HepG2 (cell line): ENCODE measurements at regions not wholly inside any gene's neighbourhood (a gene's known extent, or its start where the extent isn't known, plus 50 kb on each side); places are given as distances from the start of the nearest gene placed in this dataset.

Experiments used
- ATAC-seq: fragments of 200-7000 bp; cut with Tn5 transposase; 3 replicates; pipeline ENCODE4 v1.9.1; 2020; ENCODE audit warnings: mild to moderate bottlenecking, moderate library complexity
- BruUV-seq: library from RNA; stranded (reverse); fragments of 400-500 nt; replicated peaks from 2 replicates; lab custom pipeline; 2021; lab: Mats Ljungman, UMichigan
- CTCF ChIA-PET: fragments of 300-600 bp; formaldehyde crosslinking; extraction: SDS; loops from one replicate; lab custom pipeline; 2021; ENCODE audit warnings: low total read pairs, inconsistent platforms, low intra/inter-chr PET ratio; lab: Yijun Ruan, JAX
- POLR2A ChIA-PET: fragments of 350-600 bp; sonication (Branson Sonifier 250); formaldehyde crosslinking; loops from one replicate; lab custom pipeline; 2020; ENCODE audit warnings: antibody characterized with exemption, inconsistent platforms; lab: Yijun Ruan, JAX
- DNase-seq: peaks from one replicate; pipeline ENCODE4 v3.0.0-alpha.2; 2015; ENCODE audit warnings: low spot score
- FAIRE-seq: peaks from 3 replicates; lab custom pipeline; 2011; peaks lifted over from hg19 to GRCh38; lab: Jason Lieb, UNC
- H2AFZ ChIP-seq: one replicate; pipeline ENCODE4 v1.6.1; 2011; ENCODE audit warnings: low read length, inconsistent platforms
- H3K27ac ChIP-seq: fragments of 300-600 bp; 3 replicates; pipeline ENCODE4 v1.8.0; 2011; ENCODE audit warnings: mixed run types, mild to moderate bottlenecking, mixed read lengths, low read length, inconsistent platforms; ENCODE audit not compliant: insufficient read depth; ENCODE audit errors: extremely low read length
- H3K27me3 ChIP-seq, 2 experiments: fragments of 200-600 bp in 1 of 2; 2 replicates in 1 of 2; 3 replicates in 1 of 2; pipeline versions ENCODE4 v1.6.0 to v1.8.0; 2011; ENCODE audit warnings: low read length in 2 of 2, mild to moderate bottlenecking in 2 of 2, moderate library complexity in 2 of 2, inconsistent platforms in 1 of 2; ENCODE audit not compliant: insufficient read depth in 2 of 2, control insufficient read depth in 1 of 2
- H3K36me3 ChIP-seq, 2 experiments: fragments of 200-600 bp in 1 of 2; replicated peaks in 1 of 2; 2 replicates in 1 of 2; 3 replicates in 1 of 2; pipeline versions ENCODE4 v1.5.1 to v1.8.0; 2011; ENCODE audit warnings: low read length in 2 of 2, inconsistent platforms in 1 of 2; ENCODE audit not compliant: insufficient read depth in 2 of 2, control insufficient read depth in 1 of 2
- H3K4me1 ChIP-seq: 2 replicates; pipeline ENCODE4 v1.5.1; 2012; ENCODE audit warnings: low read length, inconsistent platforms; ENCODE audit not compliant: insufficient read depth
- H3K4me2 ChIP-seq: 2 replicates; pipeline ENCODE4 v1.6.0; 2011; ENCODE audit warnings: low read depth, low read length, inconsistent platforms
- H3K4me3 ChIP-seq, 3 experiments: fragments of 200-600 bp in 1 of 3; sonication (generic), shearing (Covaris generic) in 1 of 3; replicated peaks in 1 of 3; 2 replicates each; pipeline ENCODE4 v1.5.1; 2011 to 2016; ENCODE audit warnings: low read length in 3 of 3, inconsistent platforms in 2 of 3, low read depth in 2 of 3, mild to moderate bottlenecking in 2 of 3, control low read depth in 1 of 3, mixed read lengths in 1 of 3; ENCODE audit not compliant: insufficient read depth in 1 of 3
- H3K79me2 ChIP-seq: one replicate; pipeline ENCODE4 v1.6.1; 2011; ENCODE audit warnings: low read length, inconsistent platforms; ENCODE audit not compliant: insufficient read depth
- H3K9ac ChIP-seq: 2 replicates; pipeline ENCODE4 v1.6.0; 2011; ENCODE audit warnings: mild to moderate bottlenecking, low read depth, low read length, inconsistent platforms; ENCODE audit not compliant: insufficient read depth
- H3K9me3 ChIP-seq: 2 replicates; pipeline ENCODE4 v1.5.1; 2012; ENCODE audit warnings: mild to moderate bottlenecking, low read length
- H4K20me1 ChIP-seq: 2 replicates; pipeline ENCODE4 v1.6.0; 2011; ENCODE audit warnings: inconsistent platforms, mild to moderate bottlenecking, low read length, moderate library complexity; ENCODE audit not compliant: insufficient read depth
- EHMT2 ChIP-seq: fragments of 200-600 bp; sonication (generic); IDR thresholded peaks from 2 replicates; pipeline ENCODE4 v1.7.0; 2017; ENCODE audit warnings: antibody characterized with exemption, low read depth, low read length, borderline replicate concordance
- HNRNPLL ChIP-seq: fragments of 200-400 bp; formaldehyde crosslinking; IDR thresholded peaks from 2 replicates; pipeline ENCODE4 v1.6.1; 2017; ENCODE audit warnings: mild to moderate bottlenecking, low read depth, low read length; ENCODE audit not compliant: poor library complexity, severe bottlenecking
- NFKBIZ ChIP-seq: IDR thresholded peaks from 2 replicates; pipeline ENCODE4 v1.6.1; 2018; ENCODE audit warnings: missing genetic modification reagents, missing compliant biosample characterization
- NR2C2 ChIP-seq: sonication (generic); formaldehyde crosslinking; IDR thresholded peaks from 2 replicates; pipeline ENCODE4 v1.4.0; 2020; ENCODE audit warnings: missing genetic modification reagents, mild to moderate bottlenecking, moderate library complexity, borderline replicate concordance
- ZMYM3 ChIP-seq: sonication (generic); formaldehyde crosslinking; IDR thresholded peaks from 2 replicates; pipeline ENCODE4 v1.5.1; 2020; ENCODE audit warnings: mild to moderate bottlenecking, missing genetic modification reagents
- ZNF331 ChIP-seq: sonication (generic); formaldehyde crosslinking; IDR thresholded peaks from 2 replicates; pipeline ENCODE4 v1.4.0; 2020; ENCODE audit warnings: missing genetic modification reagents
- ZNF547 ChIP-seq: sonication (generic); formaldehyde crosslinking; IDR thresholded peaks from 2 replicates; pipeline ENCODE4 v1.5.1; 2020; ENCODE audit warnings: mild to moderate bottlenecking, missing genetic modification reagents
- ZNF83 ChIP-seq: sonication (generic); formaldehyde crosslinking; IDR thresholded peaks from 2 replicates; pipeline ENCODE4 v1.4.0; 2020; ENCODE audit warnings: missing genetic modification reagents, mild to moderate bottlenecking, borderline replicate concordance
- ZNF879 ChIP-seq: sonication (generic); formaldehyde crosslinking; IDR thresholded peaks from 2 replicates; pipeline ENCODE4 v1.8.1; 2023; ENCODE audit warnings: missing genetic modification reagents
- WGBS: methylation state at CpG from one replicate; pipeline ENCODE4 v1.1.6; 2017; ENCODE audit warnings: low lambda C conversion rate; 5-methylcytosine and 5-hydroxymethylcytosine counted together
- in situ Hi-C: cut with HindIII; loops from 2 replicates; pipeline ENCODE4 v1.10.0; 2017; ENCODE audit warnings: low pct_unique_long_range_greater_than_20kb; ENCODE audit not compliant: extremely low pct_ligation_motif_present
- intact Hi-C: fragments of 100-400 bp; cut with micrococcal nuclease; formaldehyde crosslinking; loops from one replicate; pipeline ENCODE4 v1.10.0; 2022; ENCODE audit not compliant: unreplicated experiment
- TF ChIP-seq, protein P1 (sequence below): sonication (generic); formaldehyde crosslinking; IDR thresholded peaks from 2 replicates; pipeline ENCODE4 v1.8.0; 2022; ENCODE audit warnings: mild to moderate bottlenecking, missing genetic modification reagents, moderate library complexity

DNA sequence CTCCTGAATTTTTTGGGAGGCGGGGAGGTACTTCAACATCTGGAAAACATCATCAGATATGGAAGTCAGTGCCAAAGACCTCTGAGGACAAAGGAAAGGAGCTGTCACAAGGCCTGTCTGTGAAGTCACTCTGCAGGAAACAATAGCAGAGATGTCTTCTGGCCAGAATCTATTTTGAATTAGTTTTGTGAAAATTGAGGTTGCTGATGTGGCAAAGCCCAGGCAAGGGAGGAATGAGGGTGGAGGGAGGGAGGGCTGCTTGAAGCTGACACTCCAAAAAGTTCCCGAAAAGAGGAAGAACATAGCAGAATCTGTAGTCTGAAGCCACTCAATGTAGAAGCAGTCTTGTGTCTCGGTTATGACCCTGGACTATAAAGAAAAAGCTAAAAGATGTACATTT is 151.1 kb upstream of the LHCGR start:
- 0% methylated on average over 3 of the region's 3 CpGs for WGBS
- ChIA-PET POLR2A (no interaction called here), CTCF (no interaction called here)
- Histone ChIP-seq H3K4me1 (no peaks in the 10 kb centered on the region), H3K9ac (no peak overlapping the region), H2AFZ (no peak overlapping the region), H3K4me3 (no peak overlapping the region), H3K4me2 (no peak overlapping the region), H4K20me1 (no peaks in the 10 kb centered on the region), H3K36me3 (no peaks in the 10 kb centered on the region), H3K27me3 (no peaks in the 10 kb centered on the region; a peak in 1 of 5 replicates), H3K9me3 (no peaks in the 10 kb centered on the region), H3K27ac (no peak overlapping the region), H3K79me2 (no peaks in the 10 kb centered on the region)
- no peak for ATAC-seq
- intact Hi-C loops, result no loop called here
- TF ChIP-seq ZNF879 (CRISPR knock-in tag) (no peak), ZMYM3 (CRISPR knock-in tag) (no peak), NFKBIZ (CRISPR knock-in tag) (no peak), NR2C2 (no peak), ZNF83 (no peak), ZNF547 (CRISPR knock-in tag) (no peak), HNRNPLL (no peak), EHMT2 (no peak)
- TF ChIP-seq, protein P1, sequence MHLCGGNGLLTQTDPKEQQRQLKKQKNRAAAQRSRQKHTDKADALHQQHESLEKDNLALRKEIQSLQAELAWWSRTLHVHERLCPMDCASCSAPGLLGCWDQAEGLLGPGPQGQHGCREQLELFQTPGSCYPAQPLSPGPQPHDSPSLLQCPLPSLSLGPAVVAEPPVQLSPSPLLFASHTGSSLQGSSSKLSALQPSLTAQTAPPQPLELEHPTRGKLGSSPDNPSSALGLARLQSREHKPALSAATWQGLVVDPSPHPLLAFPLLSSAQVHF (CRISPR knock-in tag), result no peak
- FAIRE-seq, result no peak
- in situ Hi-C loops, result no loop called here
- no peak for DNase-seq
- no TSS peak for BruUV-seq

DNA sequence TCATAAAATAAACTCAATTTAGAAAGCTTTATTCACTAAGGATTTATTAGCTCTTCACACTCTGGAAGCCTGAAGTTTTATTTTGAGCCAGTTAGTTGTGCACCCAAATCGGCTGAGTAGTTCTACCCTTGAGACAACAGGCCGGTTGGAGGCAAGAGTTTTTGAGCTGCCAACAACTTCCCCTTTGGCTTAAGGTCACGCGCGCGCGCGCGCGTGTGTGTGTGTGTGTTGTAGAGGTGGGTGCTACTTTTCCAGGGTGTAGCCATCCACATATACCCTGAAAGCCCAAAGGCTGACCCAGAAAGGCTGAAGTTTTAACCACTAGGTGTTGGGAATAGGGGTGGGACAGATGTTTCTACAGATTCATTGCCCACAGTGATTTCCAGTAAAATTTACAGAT is 150.2 kb upstream of the LHCGR start:
- DNase-seq, result no peak
- in situ Hi-C loops (no loop called here), intact Hi-C loops (no loop called here)
- Histone ChIP-seq H4K20me1 (no peaks in the 10 kb centered on the region), H3K79me2 (no peaks in the 10 kb centered on the region), H3K4me3 (no peak overlapping the region), H3K9ac (no peak overlapping the region), H3K4me1 (no peaks in the 10 kb centered on the region), H3K36me3 (no peaks in the 10 kb centered on the region), H3K4me2 (no peak overlapping the region), H3K27me3 (no peaks in the 10 kb centered on the region; a peak in 1 of 5 replicates), H2AFZ (no peak overlapping the region), H3K9me3 (no peaks in the 10 kb centered on the region), H3K27ac (no peak overlapping the region)
- FAIRE-seq, result no peak
- no peak for ATAC-seq
- POLR2A ChIA-PET, result no interaction called here
- no TSS peak for BruUV-seq
- 89% methylated on average over 10 of the region's 10 CpGs for WGBS
- CTCF ChIA-PET, result no interaction called here
- TF ChIP-seq ZNF331 (CRISPR knock-in tag), result no peak
